ENCODE measurements at regions not wholly inside any gene's neighbourhood (a gene's known extent, or its start where the extent isn't known, plus 50 kb on each side); places are given as distances from the start of the nearest gene placed in this dataset.

GRCh38 chr3:18572809-18573208 is 147.7 kb upstream of the SATB1 start:
- no peak for DNase-seq
- no peak for ATAC-seq
- Histone ChIP-seq H3K36me3 (no peaks in the 10 kb centered on the region), H3K27ac (no peak overlapping the region), H3K27me3 (no peaks in the 10 kb centered on the region), H3K4me1 (no peaks in the 10 kb centered on the region), H3K4me3 (no peak overlapping the region), H3K9me3 (no peaks in the 10 kb centered on the region)
- no peak for TF ChIP-seq POLR2A (IDR thresholded peaks at IDR 0.05)
- no peak for TF ChIP-seq CTCF (IDR thresholded peaks at IDR 0.05)
- intact Hi-C loops (cut with DNase I) = no loop called here

GRCh38 chr3:18567293-18567692 is 142.2 kb upstream of the SATB1 start:
- ATAC-seq (no peak), DNase-seq (no peak)
- H3K4me1 ChIP-seq = no peaks in the 10 kb centered on the region
- H3K27ac ChIP-seq = no peak overlapping the region
- intact Hi-C loops (cut with DNase I) = no loop called here
- H3K9me3 ChIP-seq = no peaks in the 10 kb centered on the region
- H3K27me3 ChIP-seq = no peaks in the 10 kb centered on the region
- no peaks in the 10 kb centered on the region for H3K36me3 ChIP-seq
- no peak overlapping the region for H3K4me3 ChIP-seq
- no peak for TF ChIP-seq POLR2A (IDR thresholded peaks at IDR 0.05)
- TF ChIP-seq CTCF (IDR thresholded peaks at IDR 0.05) = no peak

- ATAC-seq = no peak
- no peak overlapping the region for H3K4me3 ChIP-seq
- no peaks in the 10 kb centered on the region for H3K36me3 ChIP-seq
- H3K27me3 ChIP-seq = no peaks in the 10 kb centered on the region
- intact Hi-C loops (cut with DNase I) = no loop called here
- DNase-seq = no peak
- H3K27ac ChIP-seq = no peak overlapping the region
- 29% methylated on average over 1 of the region's 1 CpG for WGBS (ENCODE audit: insufficient coverage, low coverage, low lambda C conversion rate, missing lambda C conversion rate)
- TF ChIP-seq CTCF (IDR thresholded peaks at IDR 0.05) (no peak), POLR2A (IDR thresholded peaks at IDR 0.05) (no peak)
- no peaks in the 10 kb centered on the region for H3K4me1 ChIP-seq
- no peaks in the 10 kb centered on the region for H3K9me3 ChIP-seq
Measured at GRCh38 chr3:18562364-18563154, 137.4 kb upstream of the SATB1 start.

GRCh38 chr3:18559331-18559842 is 134.2 kb upstream of the SATB1 start:
- intact Hi-C loops (cut with DNase I) = no loop called here
- peak; percentile 57 to 70 (median 64) for TF ChIP-seq CTCF (IDR thresholded peaks at IDR 0.05)
- TF ChIP-seq POLR2A (IDR thresholded peaks at IDR 0.05) = no peak
- no peak overlapping the region for H3K27ac ChIP-seq
- no peaks in the 10 kb centered on the region for H3K9me3 ChIP-seq
- ATAC-seq (peak; percentile 79 to 87 (median 84)), DNase-seq (no peak)
- H3K4me3 ChIP-seq = no peak overlapping the region
- no peaks in the 10 kb centered on the region for H3K27me3 ChIP-seq
- 6% methylated on average over 5 of the region's 5 CpGs for WGBS (ENCODE audit: insufficient coverage, low coverage, low lambda C conversion rate, missing lambda C conversion rate)
- no peaks in the 10 kb centered on the region for H3K36me3 ChIP-seq
- H3K4me1 ChIP-seq = no peaks in the 10 kb centered on the region

Data from right lobe of liver (tissue), 6 donors.